Large intestine (tissue), 3 donors: ENCODE measurements at regions not wholly inside any gene's neighbourhood (a gene's known extent, or its start where the extent isn't known, plus 50 kb on each side); places are given as distances from the start of the nearest gene placed in this dataset.

Experiments
- DNase-seq, 2 donors: peaks; one replicate each; pipeline versions ENCODE4 v3.0.0 to v3.0.0-alpha.2; 2013
- H3K27ac ChIP-seq: one replicate; pipeline ENCODE4 v1.5.1; 2013; ENCODE audit warnings: low read length
- H3K27me3 ChIP-seq: 2 replicates; pipeline ENCODE4 v1.6.1; 2013; ENCODE audit warnings: low read length; ENCODE audit not compliant: control insufficient read depth, insufficient read depth
- H3K36me3 ChIP-seq: 2 replicates; pipeline ENCODE4 v1.6.1; 2013; ENCODE audit warnings: low read length; ENCODE audit not compliant: control insufficient read depth, insufficient read depth
- H3K4me1 ChIP-seq: one replicate; pipeline ENCODE4 v1.6.1; 2013; ENCODE audit warnings: low read length; ENCODE audit not compliant: control insufficient read depth, insufficient read depth
- H3K4me3 ChIP-seq: one replicate; pipeline ENCODE4 v1.5.1; 2013; ENCODE audit warnings: low read length
- H3K9me3 ChIP-seq: one replicate; pipeline ENCODE4 v1.6.1; 2013; ENCODE audit warnings: mild to moderate bottlenecking, low read depth, low read length, moderate library complexity; ENCODE audit not compliant: control insufficient read depth
- WGBS: methylation state at CpG from one replicate; pipeline ENCODE4 v1.1.5; 2013; ENCODE audit warnings: low lambda C conversion rate; ENCODE audit not compliant: insufficient coverage; 5-methylcytosine and 5-hydroxymethylcytosine counted together

- H3K9me3 ChIP-seq: no peaks in the 10 kb centered on the region
- H3K27ac ChIP-seq: no peak overlapping the region
- H3K36me3 ChIP-seq: no peaks in the 10 kb centered on the region
- DNase-seq: no peak
- no peak overlapping the region for H3K4me3 ChIP-seq
- no peaks in the 10 kb centered on the region for H3K27me3 ChIP-seq
- WGBS: 88% methylated on average over 1 of the region's 2 CpGs
- H3K4me1 ChIP-seq: no peaks in the 10 kb centered on the region
Measured at GRCh38 chr16:61596655-61597054, 439.6 kb downstream of the CDH8 start.

DNA sequence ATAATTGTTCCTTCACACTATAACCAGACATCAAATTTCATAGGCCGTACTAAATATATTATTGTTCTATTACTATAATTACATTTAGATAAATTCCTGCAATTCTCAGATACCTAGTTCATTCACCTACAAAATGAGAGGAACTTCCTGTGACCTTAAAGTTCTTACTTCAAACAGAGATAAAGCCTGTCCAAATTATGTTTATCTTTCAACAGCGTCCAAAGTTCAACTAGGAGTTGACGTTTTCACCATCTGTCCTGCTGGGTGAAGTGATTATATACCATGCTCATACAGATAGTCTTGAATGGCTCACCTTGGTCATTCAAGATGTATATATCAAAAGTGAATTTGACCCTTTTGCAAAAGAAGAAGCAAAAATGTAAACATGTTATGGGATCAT is 440.6 kb downstream of the CDH8 start:
- Histone ChIP-seq H3K9me3 (no peaks in the 10 kb centered on the region), H3K4me1 (no peaks in the 10 kb centered on the region), H3K36me3 (no peaks in the 10 kb centered on the region), H3K27ac (no peak overlapping the region), H3K4me3 (no peak overlapping the region), H3K27me3 (no peaks in the 10 kb centered on the region)
- WGBS: 8% methylated on average over 2 of the region's 3 CpGs
- DNase-seq: peak in 1 of 2 donors; percentile 4

DNA sequence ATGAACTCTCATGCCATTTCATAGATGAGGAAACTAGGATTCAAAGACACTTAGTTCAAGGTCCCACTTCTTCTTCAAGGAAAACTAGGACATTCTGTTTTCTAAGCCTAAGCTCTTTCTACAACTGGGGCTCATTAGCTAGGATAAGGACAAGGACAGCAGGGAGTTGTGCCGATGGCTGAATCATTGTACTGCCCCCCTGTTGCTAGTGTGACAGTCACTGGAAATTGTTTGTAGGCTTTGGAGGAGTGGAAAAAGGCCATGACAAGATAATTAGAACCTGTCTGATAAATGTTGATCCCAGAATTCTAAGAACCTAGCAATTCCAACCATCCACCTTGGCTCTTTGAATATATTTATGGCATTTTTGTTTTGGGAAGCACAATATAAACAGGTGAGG is 445.7 kb downstream of the CDH8 start:
- no peak overlapping the region for H3K4me3 ChIP-seq
- DNase-seq: no peak
- no peaks in the 10 kb centered on the region for H3K4me1 ChIP-seq
- WGBS: no CpG with 5 or more reads among the region's 1 CpG
- no peaks in the 10 kb centered on the region for H3K9me3 ChIP-seq
- H3K27ac ChIP-seq: no peak overlapping the region
- H3K27me3 ChIP-seq: no peaks in the 10 kb centered on the region
- no peaks in the 10 kb centered on the region for H3K36me3 ChIP-seq

- Histone ChIP-seq H3K4me3 (no peak overlapping the region), H3K27ac (no peak overlapping the region), H3K4me1 (no peaks in the 10 kb centered on the region), H3K9me3 (no peaks in the 10 kb centered on the region), H3K36me3 (no peaks in the 10 kb centered on the region), H3K27me3 (no peaks in the 10 kb centered on the region)
- no peak for DNase-seq
- no CpG with 5 or more reads among the region's 2 CpGs for WGBS
Measured at GRCh38 chr16:61587526-61587925, 448.7 kb downstream of the CDH8 start.

GRCh38 chr16:61581417-61582046 is 454.7 kb downstream of the CDH8 start:
- no peaks in the 10 kb centered on the region for H3K36me3 ChIP-seq
- H3K9me3 ChIP-seq: peaks cover 7% of the 10 kb centered on the region
- H3K27me3 ChIP-seq: no peaks in the 10 kb centered on the region
- no peak for DNase-seq
- no peak overlapping the region for H3K27ac ChIP-seq
- no peaks in the 10 kb centered on the region for H3K4me1 ChIP-seq
- H3K4me3 ChIP-seq: no peak overlapping the region
- WGBS: 100% methylated on average over 2 of the region's 24 CpGs

- Histone ChIP-seq H3K4me1 (no peaks in the 10 kb centered on the region), H3K27ac (no peak overlapping the region), H3K27me3 (no peaks in the 10 kb centered on the region), H3K9me3 (peaks cover 7% of the 10 kb centered on the region), H3K4me3 (no peak overlapping the region), H3K36me3 (no peaks in the 10 kb centered on the region)
- no peak for DNase-seq
- WGBS: no CpG with 5 or more reads among the region's 17 CpGs
Measured at GRCh38 chr16:61580579-61580978, 455.7 kb downstream of the CDH8 start.

- H3K27me3 ChIP-seq: no peaks in the 10 kb centered on the region
- DNase-seq: no peak
- no peaks in the 10 kb centered on the region for H3K36me3 ChIP-seq
- H3K4me1 ChIP-seq: no peaks in the 10 kb centered on the region
- 89% methylated on average over 2 of the region's 2 CpGs for WGBS
- no peak overlapping the region for H3K27ac ChIP-seq
- peaks cover 7% of the 10 kb centered on the region for H3K9me3 ChIP-seq
- H3K4me3 ChIP-seq: no peak overlapping the region
Measured at GRCh38 chr16:61579195-61579594, 457.0 kb downstream of the CDH8 start.

DNA sequence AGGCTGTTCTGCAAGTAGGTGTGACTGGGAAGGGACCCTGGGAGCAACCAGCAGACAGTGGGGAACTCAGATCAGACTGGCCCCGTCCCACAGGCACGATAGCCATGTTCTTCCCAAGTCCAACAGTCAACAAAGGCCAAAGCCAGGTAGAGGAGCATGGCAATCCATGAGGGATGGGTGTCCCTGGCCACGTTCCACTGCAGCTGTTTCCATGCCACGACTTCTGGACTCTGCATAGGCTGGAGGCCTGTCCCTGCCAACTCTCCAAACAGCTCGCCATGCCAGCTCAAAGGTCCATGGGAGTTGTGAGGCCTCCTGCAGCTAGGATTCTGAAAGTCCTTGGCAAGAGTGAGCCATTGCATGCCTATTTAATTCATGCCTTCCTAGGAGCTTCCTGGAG is 459.8 kb downstream of the CDH8 start:
- no peaks in the 10 kb centered on the region for H3K36me3 ChIP-seq

GRCh38 chr16:61575617-61576016 is 460.6 kb downstream of the CDH8 start:
- Histone ChIP-seq H3K9me3 (peaks cover 2% of the 10 kb centered on the region), H3K27me3 (no peaks in the 10 kb centered on the region), H3K27ac (no peak overlapping the region), H3K4me3 (no peak overlapping the region), H3K36me3 (no peaks in the 10 kb centered on the region), H3K4me1 (no peaks in the 10 kb centered on the region)
- WGBS: no CpG with 5 or more reads among the region's 3 CpGs
- no peak for DNase-seq

More for the DNA sequence above, 459.8 kb downstream of the CDH8 start:
- Histone ChIP-seq H3K27ac (no peak overlapping the region), H3K4me3 (no peak overlapping the region), H3K9me3 (peaks cover 4% of the 10 kb centered on the region), H3K4me1 (no peaks in the 10 kb centered on the region), H3K27me3 (no peaks in the 10 kb centered on the region)
- no peak for DNase-seq
- 100% methylated on average over 1 of the region's 5 CpGs for WGBS

- no peaks in the 10 kb centered on the region for H3K36me3 ChIP-seq
- WGBS: no CpG with 5 or more reads among the region's 2 CpGs
- no peak overlapping the region for H3K4me3 ChIP-seq
- no peaks in the 10 kb centered on the region for H3K27me3 ChIP-seq
- H3K4me1 ChIP-seq: no peaks in the 10 kb centered on the region
- H3K9me3 ChIP-seq: no peaks in the 10 kb centered on the region
- no peak overlapping the region for H3K27ac ChIP-seq
- DNase-seq: no peak
Measured at GRCh38 chr16:61569028-61569427, 467.2 kb downstream of the CDH8 start.

DNA sequence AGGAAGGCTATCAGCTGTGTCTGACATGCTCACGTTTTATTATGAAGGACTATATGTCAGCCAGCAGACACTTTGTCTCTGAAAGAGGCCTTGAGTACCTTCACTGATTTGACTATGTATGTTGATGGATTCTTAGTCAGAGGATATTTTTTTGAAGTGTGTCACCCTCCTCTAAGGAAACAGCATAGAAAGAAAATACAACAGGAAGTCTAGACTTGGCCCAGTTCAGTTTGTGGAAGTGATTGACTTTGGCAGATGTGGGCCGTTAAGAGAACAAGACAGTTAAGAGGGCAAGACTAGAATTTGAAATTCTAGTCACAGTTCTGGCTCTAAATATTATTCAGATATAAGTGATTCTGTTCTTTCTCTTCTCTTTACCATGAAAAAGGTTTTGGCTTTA is 471.5 kb downstream of the CDH8 start:
- no peak for DNase-seq
- no peak overlapping the region for H3K4me3 ChIP-seq
- no peaks in the 10 kb centered on the region for H3K4me1 ChIP-seq
- no peaks in the 10 kb centered on the region for H3K36me3 ChIP-seq
- 60% methylated on average over 1 of the region's 2 CpGs for WGBS
- H3K9me3 ChIP-seq: no peaks in the 10 kb centered on the region
- H3K27me3 ChIP-seq: no peaks in the 10 kb centered on the region
- no peak overlapping the region for H3K27ac ChIP-seq
